ENCODE measurements at regions not wholly inside any gene's neighbourhood (a gene's known extent, or its start where the extent isn't known, plus 50 kb on each side); places are given as distances from the start of the nearest gene placed in this dataset.

DNA sequence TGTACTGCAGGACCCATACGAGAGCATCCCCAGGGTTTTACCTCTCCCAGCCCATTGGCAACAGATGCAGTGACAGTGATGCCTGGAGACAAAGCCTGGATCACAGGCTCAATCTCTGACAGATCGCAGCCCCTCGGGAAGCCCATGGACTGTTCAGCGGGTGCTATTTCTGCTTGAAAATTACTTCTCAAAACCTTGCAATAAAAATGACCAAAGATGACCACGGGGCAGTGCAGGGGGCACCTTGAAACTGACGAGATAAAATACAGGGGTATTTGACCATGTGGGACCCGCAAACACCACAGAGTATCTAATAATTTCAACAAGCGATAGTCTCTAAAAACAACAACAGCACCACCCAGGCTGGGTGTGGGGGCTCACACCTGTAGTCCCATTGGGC is 118.3 kb downstream of the C16orf95 start:
- no peaks in the 10 kb centered on the region; the same call in 1 of the 2 replicates for H3K27me3 ChIP-seq (ENCODE audit: low read depth, low read length)
- H4K20me1 ChIP-seq (ENCODE audit: insufficient read depth, low read length), result no peaks in the 10 kb centered on the region
- no peaks in the 10 kb centered on the region for H3K4me1 ChIP-seq (ENCODE audit: low read length)
- H3K4me2 ChIP-seq (ENCODE audit: low read length), result no peak overlapping the region
- H3K4me3 ChIP-seq (ENCODE audit: low read length), result no peak overlapping the region
- H3K9ac ChIP-seq (ENCODE audit: low read length), result no peak overlapping the region
- no peaks in the 10 kb centered on the region for H3K79me2 ChIP-seq (ENCODE audit: low read length)
- TF ChIP-seq, protein P1, sequence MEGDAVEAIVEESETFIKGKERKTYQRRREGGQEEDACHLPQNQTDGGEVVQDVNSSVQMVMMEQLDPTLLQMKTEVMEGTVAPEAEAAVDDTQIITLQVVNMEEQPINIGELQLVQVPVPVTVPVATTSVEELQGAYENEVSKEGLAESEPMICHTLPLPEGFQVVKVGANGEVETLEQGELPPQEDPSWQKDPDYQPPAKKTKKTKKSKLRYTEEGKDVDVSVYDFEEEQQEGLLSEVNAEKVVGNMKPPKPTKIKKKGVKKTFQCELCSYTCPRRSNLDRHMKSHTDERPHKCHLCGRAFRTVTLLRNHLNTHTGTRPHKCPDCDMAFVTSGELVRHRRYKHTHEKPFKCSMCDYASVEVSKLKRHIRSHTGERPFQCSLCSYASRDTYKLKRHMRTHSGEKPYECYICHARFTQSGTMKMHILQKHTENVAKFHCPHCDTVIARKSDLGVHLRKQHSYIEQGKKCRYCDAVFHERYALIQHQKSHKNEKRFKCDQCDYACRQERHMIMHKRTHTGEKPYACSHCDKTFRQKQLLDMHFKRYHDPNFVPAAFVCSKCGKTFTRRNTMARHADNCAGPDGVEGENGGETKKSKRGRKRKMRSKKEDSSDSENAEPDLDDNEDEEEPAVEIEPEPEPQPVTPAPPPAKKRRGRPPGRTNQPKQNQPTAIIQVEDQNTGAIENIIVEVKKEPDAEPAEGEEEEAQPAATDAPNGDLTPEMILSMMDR (IDR thresholded peaks at IDR 0.05; ENCODE audit: low read depth, low read length), result no peak
- no peak for TF ChIP-seq EZH2phosphoT487 (IDR thresholded peaks at IDR 0.05; ENCODE audit: low read depth)
- H3K36me3 ChIP-seq (replicated peaks; ENCODE audit: low read depth, low read length), result no peaks in the 10 kb centered on the region
- H3K9me3 ChIP-seq (ENCODE audit: insufficient read depth, low read length), result no peaks in the 10 kb centered on the region
- no peak overlapping the region for H2AFZ ChIP-seq (ENCODE audit: low read depth, low read length)
- no peak overlapping the region for H3K27ac ChIP-seq (ENCODE audit: low read length)

DNA sequence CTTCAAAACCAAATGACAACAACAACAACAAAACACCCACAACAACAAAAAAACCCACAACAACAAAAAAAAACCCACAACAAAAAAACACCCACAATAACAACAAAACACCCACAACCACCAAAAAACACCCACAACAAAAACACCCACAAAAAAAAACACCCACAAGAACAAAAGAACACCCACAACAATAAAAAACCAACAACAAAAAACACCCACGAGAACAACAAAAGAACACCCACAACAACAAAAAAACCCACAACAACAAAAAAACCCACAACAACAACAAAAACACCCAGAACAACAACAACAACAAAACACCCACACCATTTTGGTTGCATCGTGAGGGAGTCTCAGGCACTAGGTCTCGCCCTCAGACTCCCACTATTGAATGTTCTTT is 117.8 kb downstream of the C16orf95 start:
- no peaks in the 10 kb centered on the region for H3K36me3 ChIP-seq (replicated peaks; ENCODE audit: low read depth, low read length)
- TF ChIP-seq, protein P1 (IDR thresholded peaks at IDR 0.05; ENCODE audit: low read depth, low read length), result no peak
- no peak for TF ChIP-seq EZH2phosphoT487 (IDR thresholded peaks at IDR 0.05; ENCODE audit: low read depth)
- no peak overlapping the region for H3K27ac ChIP-seq (ENCODE audit: low read length)
- H3K9ac ChIP-seq (ENCODE audit: low read length), result no peak overlapping the region
- H3K9me3 ChIP-seq (ENCODE audit: insufficient read depth, low read length), result no peaks in the 10 kb centered on the region
- H3K79me2 ChIP-seq (ENCODE audit: low read length), result no peaks in the 10 kb centered on the region
- H3K4me3 ChIP-seq (ENCODE audit: low read length), result no peak overlapping the region
- no peak overlapping the region for H3K4me2 ChIP-seq (ENCODE audit: low read length)
- no peaks in the 10 kb centered on the region for H4K20me1 ChIP-seq (ENCODE audit: insufficient read depth, low read length)
- H3K4me1 ChIP-seq (ENCODE audit: low read length), result no peaks in the 10 kb centered on the region
- H3K27me3 ChIP-seq (ENCODE audit: low read depth, low read length), result no peaks in the 10 kb centered on the region; the same call in 1 of the 2 replicates
- no peak overlapping the region for H2AFZ ChIP-seq (ENCODE audit: low read depth, low read length)

DNA sequence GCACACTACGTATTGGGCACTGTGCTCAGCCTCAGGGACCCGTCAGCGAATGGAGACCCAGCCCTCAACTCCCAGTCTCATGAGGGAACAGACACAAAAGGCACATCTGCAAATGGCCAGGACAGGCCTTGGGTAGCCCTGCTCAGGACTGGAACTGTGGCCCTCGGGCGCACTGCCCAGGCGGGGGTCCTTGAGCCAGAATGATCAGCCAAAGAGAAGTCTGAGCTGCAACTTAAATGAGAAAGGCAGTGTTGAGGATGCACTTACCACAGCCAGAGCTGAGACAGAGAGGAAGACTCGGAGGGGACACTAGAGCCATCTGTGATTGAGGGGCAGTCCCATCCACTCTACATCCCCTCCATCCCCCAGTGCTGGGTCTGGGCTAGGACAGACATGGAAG is 117.3 kb downstream of the C16orf95 start:
- H3K79me2 ChIP-seq (ENCODE audit: low read length), result no peaks in the 10 kb centered on the region
- H4K20me1 ChIP-seq (ENCODE audit: insufficient read depth, low read length), result no peaks in the 10 kb centered on the region
- H3K9me3 ChIP-seq (ENCODE audit: insufficient read depth, low read length), result no peaks in the 10 kb centered on the region
- no peaks in the 10 kb centered on the region; the same call in 1 of the 2 replicates for H3K27me3 ChIP-seq (ENCODE audit: low read depth, low read length)
- no peaks in the 10 kb centered on the region for H3K36me3 ChIP-seq (replicated peaks; ENCODE audit: low read depth, low read length)
- no peaks in the 10 kb centered on the region for H3K4me1 ChIP-seq (ENCODE audit: low read length)
- H3K4me2 ChIP-seq (ENCODE audit: low read length), result no peak overlapping the region
- no peak overlapping the region for H3K27ac ChIP-seq (ENCODE audit: low read length)
- no peak overlapping the region for H2AFZ ChIP-seq (ENCODE audit: low read depth, low read length)
- H3K4me3 ChIP-seq (ENCODE audit: low read length), result no peak overlapping the region
- no peak overlapping the region for H3K9ac ChIP-seq (ENCODE audit: low read length)
- TF ChIP-seq, protein P1 (IDR thresholded peaks at IDR 0.05; ENCODE audit: low read depth, low read length), result no peak
- no peak for TF ChIP-seq EZH2phosphoT487 (IDR thresholded peaks at IDR 0.05; ENCODE audit: low read depth)

DNA sequence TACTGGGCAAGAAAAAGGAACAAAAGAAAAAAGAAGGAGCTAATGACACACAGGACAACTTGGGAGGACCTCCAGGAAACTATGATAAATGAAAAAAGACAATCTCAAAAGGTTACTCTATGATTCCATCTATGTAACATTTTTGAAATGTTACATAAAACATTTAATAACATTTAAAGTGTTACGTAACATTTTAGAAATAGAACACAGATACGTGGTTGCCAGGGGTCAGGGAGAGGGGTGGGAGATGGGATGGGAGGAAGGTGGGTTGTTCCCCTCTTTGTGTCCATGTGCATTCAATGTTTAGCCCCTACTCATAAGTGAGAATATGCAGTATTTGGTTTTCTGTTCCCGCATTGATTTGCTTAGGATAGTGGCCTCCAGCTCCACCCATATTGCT is 116.6 kb downstream of the C16orf95 start:
- no peaks in the 10 kb centered on the region for H3K9me3 ChIP-seq (ENCODE audit: insufficient read depth, low read length)
- H3K4me2 ChIP-seq (ENCODE audit: low read length), result no peak overlapping the region
- H4K20me1 ChIP-seq (ENCODE audit: insufficient read depth, low read length), result no peaks in the 10 kb centered on the region
- TF ChIP-seq EZH2phosphoT487 (IDR thresholded peaks at IDR 0.05; ENCODE audit: low read depth), result no peak
- TF ChIP-seq, protein P1 (IDR thresholded peaks at IDR 0.05; ENCODE audit: low read depth, low read length), result no peak
- H3K27ac ChIP-seq (ENCODE audit: low read length), result no peak overlapping the region
- H3K4me1 ChIP-seq (ENCODE audit: low read length), result no peaks in the 10 kb centered on the region
- H3K79me2 ChIP-seq (ENCODE audit: low read length), result no peaks in the 10 kb centered on the region
- no peaks in the 10 kb centered on the region for H3K36me3 ChIP-seq (replicated peaks; ENCODE audit: low read depth, low read length)
- no peak overlapping the region for H3K9ac ChIP-seq (ENCODE audit: low read length)
- H2AFZ ChIP-seq (ENCODE audit: low read depth, low read length), result no peak overlapping the region
- no peaks in the 10 kb centered on the region; the same call in 1 of the 2 replicates for H3K27me3 ChIP-seq (ENCODE audit: low read depth, low read length)
- H3K4me3 ChIP-seq (ENCODE audit: low read length), result no peak overlapping the region
